Duodenal mucosa (tissue), 2 donors: ENCODE measurements at regions not wholly inside any gene's neighbourhood (a gene's known extent, or its start where the extent isn't known, plus 50 kb on each side); places are given as distances from the start of the nearest gene placed in this dataset.
A peak's percentile ranks its signal among the peaks of the same experiment; 100 is the strongest.

Source experiments
- H3K27ac ChIP-seq: one replicate; pipeline ENCODE4 v1.7.0; 2013; ENCODE audit warnings: low read depth, low read length
- H3K27me3 ChIP-seq, 2 donors: one replicate each; pipeline ENCODE4 v1.7.0; 2013; ENCODE audit warnings: low read length in 2 of 2, control low read depth in 1 of 2; ENCODE audit not compliant: insufficient read depth in 2 of 2, control insufficient read depth in 1 of 2
- H3K36me3 ChIP-seq, 2 donors: one replicate each; pipeline ENCODE4 v1.7.0; 2013; ENCODE audit warnings: low read length in 2 of 2, control low read depth in 1 of 2; ENCODE audit not compliant: insufficient read depth in 2 of 2, control insufficient read depth in 1 of 2
- H3K4me1 ChIP-seq, 2 donors: one replicate each; pipeline ENCODE4 v1.7.0; 2013; ENCODE audit warnings: low read length in 2 of 2, control low read depth in 1 of 2; ENCODE audit not compliant: insufficient read depth in 2 of 2, control insufficient read depth in 1 of 2
- H3K4me3 ChIP-seq, 2 donors: one replicate each; pipeline ENCODE4 v1.7.0; 2013; ENCODE audit warnings: low read length in 2 of 2, low read depth in 1 of 2
- H3K9ac ChIP-seq, 2 donors: one replicate each; pipeline ENCODE4 v1.7.0; 2013; ENCODE audit warnings: low read length in 2 of 2, low read depth in 1 of 2
- H3K9me3 ChIP-seq, 2 donors: one replicate each; pipeline ENCODE4 v1.7.0; 2013; ENCODE audit warnings: low read length in 2 of 2, control low read depth in 1 of 2; ENCODE audit not compliant: control insufficient read depth in 1 of 2

- H3K4me1 ChIP-seq: peaks cover 39 to 42% of the 10 kb centered on the region in 2 donors
- H3K9me3 ChIP-seq: no peaks in the 10 kb centered on the region
- no peak overlapping the region for H3K27ac ChIP-seq
- peak overlapping the region in 1 of 2 donors; percentile 0 for H3K9ac ChIP-seq
- H3K4me3 ChIP-seq: peak overlapping the region; percentile 22 to 33
- H3K27me3 ChIP-seq: no peaks in the 10 kb centered on the region
- H3K36me3 ChIP-seq: no peaks in the 10 kb centered on the region
Measured at GRCh38 chr6:113632220-113632864, 224.8 kb upstream of the MARCKS start.

DNA sequence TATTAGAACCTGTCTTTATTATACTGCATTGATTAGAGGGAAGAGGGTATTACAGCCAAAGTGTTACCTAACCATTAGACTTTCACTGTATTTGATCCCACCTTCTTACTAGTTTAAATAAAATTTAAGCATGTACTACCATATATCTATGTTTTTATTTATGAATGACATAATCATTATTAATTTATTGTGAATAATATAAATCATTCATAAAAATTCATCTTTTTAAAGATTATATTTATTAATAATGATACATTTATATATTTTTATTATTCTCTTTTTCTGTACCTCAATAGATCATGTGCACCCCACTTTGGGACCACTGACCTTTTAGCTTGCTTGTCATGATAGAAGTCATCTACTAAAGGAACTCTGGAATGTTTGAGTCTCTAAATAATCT, 223.5 kb upstream of the MARCKS start:
- H3K27ac ChIP-seq: no peak overlapping the region
- H3K4me3 ChIP-seq: no peak overlapping the region
- no peaks in the 10 kb centered on the region for H3K36me3 ChIP-seq
- no peaks in the 10 kb centered on the region for H3K9me3 ChIP-seq
- H3K9ac ChIP-seq: no peak overlapping the region
- peaks cover 39 to 42% of the 10 kb centered on the region in 2 donors for H3K4me1 ChIP-seq
- no peaks in the 10 kb centered on the region for H3K27me3 ChIP-seq

- Histone ChIP-seq H3K27me3 (no peaks in the 10 kb centered on the region), H3K4me1 (peaks cover 39 to 40% of the 10 kb centered on the region in 2 donors), H3K36me3 (no peaks in the 10 kb centered on the region)
Measured at GRCh38 chr6:113634352-113635163, 222.6 kb upstream of the MARCKS start.

GRCh38 chr6:113635222-113635986, 221.7 kb upstream of the MARCKS start:
- Histone ChIP-seq H3K4me3 (no peak overlapping the region), H3K27ac (no peak overlapping the region), H3K27me3 (no peaks in the 10 kb centered on the region), H3K4me1 (peaks cover 39% of the 10 kb centered on the region in 2 donors), H3K9me3 (no peaks in the 10 kb centered on the region), H3K36me3 (no peaks in the 10 kb centered on the region), H3K9ac (no peak overlapping the region)

More at GRCh38 chr6:113634352-113635163, 222.6 kb upstream of the MARCKS start:
- Histone ChIP-seq H3K9me3 (no peaks in the 10 kb centered on the region), H3K4me3 (no peak overlapping the region), H3K9ac (no peak overlapping the region), H3K27ac (no peak overlapping the region)

GRCh38 chr6:113636357-113636824, 220.8 kb upstream of the MARCKS start:
- Histone ChIP-seq H3K9ac (no peak overlapping the region), H3K27ac (no peak overlapping the region), H3K4me1 (peaks cover 34 to 37% of the 10 kb centered on the region in 2 donors), H3K4me3 (no peak overlapping the region), H3K27me3 (no peaks in the 10 kb centered on the region), H3K9me3 (no peaks in the 10 kb centered on the region), H3K36me3 (no peaks in the 10 kb centered on the region)

GRCh38 chr6:113640051-113640450, 217.1 kb upstream of the MARCKS start:
- Histone ChIP-seq H3K9me3 (no peaks in the 10 kb centered on the region), H3K36me3 (no peaks in the 10 kb centered on the region), H3K4me3 (no peak overlapping the region), H3K27me3 (no peaks in the 10 kb centered on the region), H3K4me1 (peaks cover 28 to 36% of the 10 kb centered on the region in 2 donors), H3K27ac (no peak overlapping the region), H3K9ac (no peak overlapping the region)

DNA sequence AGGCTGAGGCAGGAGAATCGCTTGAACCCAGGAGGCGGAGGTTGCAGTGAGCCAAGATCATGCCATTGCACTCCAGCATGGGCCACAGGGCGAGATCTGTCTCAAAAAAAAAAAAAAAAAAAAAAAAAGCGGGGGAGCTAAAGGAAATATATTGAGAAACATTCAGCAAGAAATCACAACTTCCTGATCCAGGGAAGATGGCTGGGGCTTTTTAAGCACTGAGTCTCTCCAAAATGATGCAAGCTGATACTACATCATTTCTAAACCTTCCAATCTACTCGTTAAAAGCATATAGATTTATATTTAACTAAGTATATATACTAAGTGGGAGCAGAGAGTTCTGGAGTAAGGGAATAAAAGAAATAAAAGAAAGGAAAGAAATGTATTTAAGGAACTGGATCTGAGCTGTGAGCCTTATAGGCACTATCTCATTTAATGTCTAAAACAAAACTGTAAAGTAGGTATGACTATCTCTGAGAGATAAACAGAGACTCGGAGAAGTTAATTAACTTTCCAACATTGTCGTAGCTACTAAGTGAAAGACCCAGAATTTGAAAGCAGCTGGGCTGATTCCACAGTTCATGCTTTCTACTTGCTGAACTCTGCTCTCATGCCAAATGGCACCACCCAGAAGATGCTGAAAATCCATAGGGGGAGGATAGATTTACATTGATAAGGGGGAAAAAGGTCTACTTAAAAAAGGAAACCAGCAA, 215.0 kb upstream of the MARCKS start:
- Histone ChIP-seq H3K9ac (no peak overlapping the region), H3K4me1 (peaks cover 19 to 28% of the 10 kb centered on the region in 2 donors), H3K36me3 (no peaks in the 10 kb centered on the region), H3K27me3 (no peaks in the 10 kb centered on the region), H3K27ac (no peak overlapping the region), H3K4me3 (peak overlapping the region; percentile 32 to 33), H3K9me3 (no peaks in the 10 kb centered on the region)

DNA sequence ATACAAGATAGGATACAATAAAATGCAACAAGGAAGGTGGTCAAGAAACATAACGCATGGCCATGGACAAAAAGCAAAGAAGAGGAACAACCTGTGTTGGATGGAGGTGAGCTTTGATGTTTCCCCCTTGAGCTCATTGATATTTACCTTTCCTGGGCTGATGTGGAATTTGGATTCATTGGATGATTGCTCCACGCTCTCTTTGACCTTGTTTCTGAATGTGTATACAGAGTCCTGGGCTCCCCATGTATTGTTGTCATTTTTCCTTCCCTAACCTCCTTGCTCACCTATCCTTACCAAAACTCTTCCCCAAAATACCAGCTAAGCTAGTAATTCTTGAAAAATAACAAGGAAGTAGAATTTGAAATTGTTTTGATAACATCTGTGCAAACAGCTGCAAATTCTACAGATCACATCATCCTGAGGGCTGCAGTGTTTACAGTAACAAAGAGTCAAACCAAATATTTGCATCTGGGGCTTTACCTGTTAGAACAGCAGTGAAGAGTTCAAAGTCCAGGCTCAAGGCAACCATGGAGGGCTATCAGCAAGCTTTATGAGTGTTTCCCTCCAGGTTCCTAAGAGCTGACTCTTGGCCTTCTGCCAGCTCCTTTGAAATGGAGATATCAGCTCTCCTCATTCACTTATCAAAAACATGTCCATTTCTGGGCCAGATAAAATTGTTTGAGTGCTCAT, 214.3 kb upstream of the MARCKS start:
- peak overlapping the region; percentile 32 to 33 for H3K4me3 ChIP-seq
- H3K27ac ChIP-seq: no peak overlapping the region
- no peaks in the 10 kb centered on the region for H3K36me3 ChIP-seq
- no peak overlapping the region for H3K9ac ChIP-seq
- no peaks in the 10 kb centered on the region for H3K9me3 ChIP-seq
- peaks cover 19 to 28% of the 10 kb centered on the region in 2 donors for H3K4me1 ChIP-seq
- no peaks in the 10 kb centered on the region for H3K27me3 ChIP-seq

DNA sequence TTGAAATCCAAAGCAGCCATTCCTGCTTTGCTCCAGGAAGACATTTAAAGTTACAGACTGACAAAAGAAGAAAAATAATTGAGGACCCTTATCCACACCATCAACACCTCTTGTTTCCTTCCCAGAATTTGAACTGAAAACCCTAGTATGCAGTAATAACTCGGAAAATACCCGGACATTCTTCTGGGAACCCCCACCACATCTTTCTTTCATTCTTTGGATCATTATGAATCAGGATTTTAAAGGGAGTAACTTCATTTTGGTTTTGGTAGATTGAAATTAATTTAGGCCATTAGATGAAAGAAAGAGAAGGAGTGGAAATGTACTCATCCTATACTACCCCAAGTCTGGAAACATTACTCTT, 213.8 kb upstream of the MARCKS start:
- no peaks in the 10 kb centered on the region for H3K27me3 ChIP-seq
- H3K9ac ChIP-seq: no peak overlapping the region
- H3K4me3 ChIP-seq: no peak overlapping the region
- no peaks in the 10 kb centered on the region for H3K9me3 ChIP-seq
- no peak overlapping the region for H3K27ac ChIP-seq
- H3K4me1 ChIP-seq: peaks cover 20 to 28% of the 10 kb centered on the region in 2 donors
- H3K36me3 ChIP-seq: no peaks in the 10 kb centered on the region
